BJ (cell line): ENCODE measurements at regions not wholly inside any gene's neighbourhood (a gene's known extent, or its start where the extent isn't known, plus 50 kb on each side); places are given as distances from the start of the nearest gene placed in this dataset.

Experiments used
- CTCF ChIA-PET: fragments of 350-600 bp; formaldehyde crosslinking; extraction: SDS; loops from one replicate; lab custom pipeline; 2021; ENCODE audit warnings: antibody characterized with exemption, inconsistent platforms; lab: Yijun Ruan, JAX
- POLR2A ChIA-PET: fragments of 300-600 bp; sonication (Branson Sonifier 250); formaldehyde crosslinking; extraction: SDS; loops from one replicate; lab custom pipeline; 2021; ENCODE audit warnings: antibody characterized with exemption; lab: Charles Lee
- DNase-seq: peaks from one replicate; pipeline ENCODE4 v3.0.0-alpha.2; 2011; ENCODE audit warnings: low read depth
- H3K27me3 ChIP-seq: 2 replicates; pipeline ENCODE4 v1.6.0; 2011; ENCODE audit warnings: low read length; ENCODE audit not compliant: control insufficient read depth, insufficient read depth
- H3K36me3 ChIP-seq: 2 replicates; pipeline ENCODE4 v1.5.1; 2011; ENCODE audit warnings: low read length; ENCODE audit not compliant: control insufficient read depth, insufficient read depth
- H3K4me3 ChIP-seq: 2 replicates; pipeline ENCODE4 v1.5.1; 2011; ENCODE audit warnings: low read depth, mild to moderate bottlenecking, control low read depth, low read length
- TF ChIP-seq, protein P1 (sequence below): IDR thresholded peaks from 2 replicates; pipeline ENCODE4 v1.5.1; 2011; ENCODE audit warnings: low read depth, mild to moderate bottlenecking, control low read depth, inconsistent platforms, low read length, moderate library complexity; ENCODE audit not compliant: insufficient read depth

DNA sequence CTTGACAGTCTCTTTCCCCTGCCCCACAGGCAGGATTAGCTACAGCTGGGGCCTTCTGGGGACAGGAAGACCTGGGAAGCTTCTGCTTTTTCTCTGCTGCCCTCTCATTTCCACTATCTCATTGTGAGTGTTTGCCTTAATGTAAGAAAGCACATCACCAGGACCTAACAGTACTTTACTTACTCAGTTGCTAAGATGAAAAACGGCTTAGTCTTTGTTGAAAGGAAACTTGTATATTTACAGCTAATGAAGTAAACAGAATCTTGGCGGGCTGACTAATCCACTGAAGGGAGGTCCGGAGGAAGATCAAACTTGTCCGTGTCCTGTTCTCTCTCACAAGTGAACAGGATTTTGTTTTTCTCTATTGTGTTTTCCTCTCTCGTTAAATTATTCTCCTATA, 128.6 kb downstream of the SOD2 start:
- H3K36me3 ChIP-seq, result no peaks in the 10 kb centered on the region
- TF ChIP-seq, protein P1, sequence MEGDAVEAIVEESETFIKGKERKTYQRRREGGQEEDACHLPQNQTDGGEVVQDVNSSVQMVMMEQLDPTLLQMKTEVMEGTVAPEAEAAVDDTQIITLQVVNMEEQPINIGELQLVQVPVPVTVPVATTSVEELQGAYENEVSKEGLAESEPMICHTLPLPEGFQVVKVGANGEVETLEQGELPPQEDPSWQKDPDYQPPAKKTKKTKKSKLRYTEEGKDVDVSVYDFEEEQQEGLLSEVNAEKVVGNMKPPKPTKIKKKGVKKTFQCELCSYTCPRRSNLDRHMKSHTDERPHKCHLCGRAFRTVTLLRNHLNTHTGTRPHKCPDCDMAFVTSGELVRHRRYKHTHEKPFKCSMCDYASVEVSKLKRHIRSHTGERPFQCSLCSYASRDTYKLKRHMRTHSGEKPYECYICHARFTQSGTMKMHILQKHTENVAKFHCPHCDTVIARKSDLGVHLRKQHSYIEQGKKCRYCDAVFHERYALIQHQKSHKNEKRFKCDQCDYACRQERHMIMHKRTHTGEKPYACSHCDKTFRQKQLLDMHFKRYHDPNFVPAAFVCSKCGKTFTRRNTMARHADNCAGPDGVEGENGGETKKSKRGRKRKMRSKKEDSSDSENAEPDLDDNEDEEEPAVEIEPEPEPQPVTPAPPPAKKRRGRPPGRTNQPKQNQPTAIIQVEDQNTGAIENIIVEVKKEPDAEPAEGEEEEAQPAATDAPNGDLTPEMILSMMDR, result no peak
- no peak for DNase-seq
- POLR2A ChIA-PET, result no interaction called here
- CTCF ChIA-PET, result interaction anchor here (1.4 kb wide), 1 partner anchor 26 kb away, joined by 3 read pairs; no protein-coding TSS in a partner anchor
- no peaks in the 10 kb centered on the region for H3K27me3 ChIP-seq
- H3K4me3 ChIP-seq, result no peak overlapping the region

DNA sequence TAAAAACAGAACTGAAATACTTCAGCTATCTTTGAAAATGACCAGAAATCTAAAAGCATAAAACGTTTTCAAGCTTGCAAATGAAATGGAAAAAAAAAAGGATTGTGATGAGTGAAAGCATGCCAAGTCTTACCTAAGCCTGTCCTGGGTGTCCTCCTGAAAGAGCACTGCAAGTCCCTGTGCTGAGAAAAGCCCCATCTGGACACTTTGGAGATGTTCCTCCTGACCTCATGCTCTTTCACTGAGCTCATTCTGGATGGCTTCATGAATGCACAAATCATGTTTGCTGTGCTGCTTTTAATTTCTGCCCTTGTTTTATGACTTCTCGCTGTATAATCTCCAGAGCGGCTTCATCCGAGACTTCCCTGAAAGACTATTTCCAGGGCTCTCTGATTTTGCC, 136.0 kb downstream of the SOD2 start:
- ChIA-PET CTCF (interaction anchor here (1.0 to 1.3 kb wide), 2 partner anchors 8 to 97 kb away, joined by 4 read pairs; no protein-coding TSS in a partner anchor), POLR2A (no interaction called here)
- TF ChIP-seq, protein P1, result no peak
- DNase-seq, result no peak
- H3K36me3 ChIP-seq, result no peaks in the 10 kb centered on the region
- no peak overlapping the region for H3K4me3 ChIP-seq
- H3K27me3 ChIP-seq, result no peaks in the 10 kb centered on the region

DNA sequence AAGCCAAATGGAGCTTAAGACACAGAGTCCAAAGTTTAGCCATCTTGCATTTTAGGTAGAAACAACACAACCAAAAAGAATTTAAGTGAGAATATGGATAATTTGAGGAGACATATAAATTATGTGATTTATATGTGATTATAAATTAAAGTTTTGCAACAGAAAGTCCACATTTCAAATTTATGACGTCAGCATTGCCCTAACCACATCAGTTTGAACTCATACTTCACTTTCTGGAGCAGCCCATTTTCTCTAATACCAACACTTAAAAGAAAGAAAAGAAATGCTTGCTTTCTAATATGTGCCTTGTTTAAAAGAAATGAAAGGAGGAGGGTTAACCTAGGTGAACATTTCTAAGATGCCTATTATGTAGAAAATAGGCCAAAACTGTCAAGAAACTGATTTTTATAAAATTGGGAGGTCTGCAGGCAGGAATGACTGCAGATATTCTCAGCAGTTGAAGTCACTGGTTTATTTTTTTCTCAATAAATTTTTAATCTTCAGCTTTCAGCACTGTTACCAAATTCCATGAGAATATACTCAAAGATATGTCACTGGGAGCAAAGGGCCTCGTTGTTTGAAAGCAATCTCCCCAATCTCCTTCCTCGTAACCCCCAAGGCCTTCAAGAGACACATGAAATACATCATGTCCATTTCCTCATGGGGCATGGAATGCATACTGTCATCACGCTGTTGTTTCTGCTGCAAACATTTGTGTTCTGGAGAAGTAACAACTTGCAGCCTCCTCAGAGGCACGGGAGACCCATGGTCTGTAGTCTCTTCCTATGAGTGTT, 137.8 kb downstream of the SOD2 start:
- H3K27me3 ChIP-seq, result no peaks in the 10 kb centered on the region
- no peaks in the 10 kb centered on the region for H3K36me3 ChIP-seq
- ChIA-PET CTCF (no interaction called here), POLR2A (no interaction called here)
- TF ChIP-seq, protein P1, result no peak
- H3K4me3 ChIP-seq, result no peak overlapping the region
- DNase-seq, result no peak

DNA sequence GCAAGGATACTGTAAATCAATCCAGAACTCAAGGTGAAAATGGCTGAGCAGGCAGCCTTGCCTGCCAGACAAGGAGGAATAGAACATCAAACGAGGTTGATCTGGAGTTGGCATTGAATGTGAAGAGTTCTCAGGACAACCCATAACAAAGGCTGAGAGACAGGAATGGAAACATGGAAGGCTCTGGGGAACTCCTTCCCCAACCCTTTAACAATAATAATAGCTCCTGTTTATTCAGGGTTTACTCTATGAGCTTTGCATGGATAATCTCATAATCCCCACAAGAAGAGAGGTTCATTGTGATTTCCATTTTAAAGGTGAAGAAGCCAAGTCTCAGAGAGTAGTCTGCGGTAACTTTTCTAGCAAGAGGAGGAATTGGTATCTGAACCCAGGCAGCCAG, 151.7 kb downstream of the SOD2 start:
- ChIA-PET CTCF (no interaction called here), POLR2A (no interaction called here)
- TF ChIP-seq, protein P1, result no peak
- Histone ChIP-seq H3K36me3 (no peaks in the 10 kb centered on the region), H3K4me3 (no peak overlapping the region), H3K27me3 (no peaks in the 10 kb centered on the region)
- DNase-seq, result no peak

DNA sequence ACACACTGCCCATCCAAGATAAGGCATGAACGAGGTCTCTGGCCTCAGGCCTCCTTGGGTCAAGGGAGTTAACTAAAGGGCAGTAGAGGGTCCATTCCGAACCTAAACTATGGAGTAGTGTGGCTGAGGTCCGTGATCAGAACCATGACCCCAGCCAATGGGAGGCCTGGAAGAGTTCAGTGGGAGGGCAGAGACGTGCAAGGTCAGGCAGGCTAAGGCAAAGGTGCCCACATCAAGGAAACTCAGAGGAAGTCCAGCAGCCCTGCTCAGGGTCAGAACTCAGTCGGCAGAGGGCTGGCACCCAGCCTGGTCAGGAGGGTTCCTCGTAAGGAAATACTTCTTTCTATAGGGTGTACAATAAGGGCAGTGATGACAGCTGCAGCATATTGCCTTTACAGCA, 152.2 kb downstream of the SOD2 start:
- POLR2A ChIA-PET, result no interaction called here
- Histone ChIP-seq H3K27me3 (no peaks in the 10 kb centered on the region), H3K36me3 (no peaks in the 10 kb centered on the region), H3K4me3 (no peak overlapping the region)
- no peak for DNase-seq
- TF ChIP-seq, protein P1, result no peak
- CTCF ChIA-PET, result no interaction called here
